Neural cell (in vitro differentiated cells): ENCODE measurements at regions not wholly inside any gene's neighbourhood (a gene's known extent, or its start where the extent isn't known, plus 50 kb on each side); places are given as distances from the start of the nearest gene placed in this dataset.

ENCODE experiments used
- H2AFZ ChIP-seq: fragments of 200-600, 300-800 bp; sonication (generic), shearing (Covaris generic); 2 replicates; pipeline ENCODE4 v1.6.0; 2014; ENCODE audit warnings: low read depth, mild to moderate bottlenecking, antibody characterized with exemption, low read length, moderate library complexity
- H3F3A ChIP-seq: fragments of 200-600 bp; shearing (Covaris generic); 2 replicates; pipeline ENCODE4 v1.6.1; 2016; ENCODE audit warnings: mild to moderate bottlenecking, moderate library complexity, mixed read lengths, antibody characterized with exemption, low read length; ENCODE audit not compliant: insufficient read depth, poor library complexity, severe bottlenecking
- H3K27ac ChIP-seq: fragments of 200-600, 300-800 bp; sonication (generic), shearing (Covaris generic); 2 replicates; pipeline ENCODE4 v1.5.1; 2014; ENCODE audit warnings: mild to moderate bottlenecking, low read length, moderate library complexity
- H3K27me3 ChIP-seq: fragments of 300-800, 200-600 bp; sonication (generic), shearing (Covaris generic); 2 replicates; pipeline ENCODE4 v1.6.0; 2014; ENCODE audit warnings: mild to moderate bottlenecking, low read depth, low read length, moderate library complexity; ENCODE audit not compliant: insufficient read depth
- H3K36me3 ChIP-seq: fragments of 300-800, 200-600 bp; sonication (generic), shearing (Covaris generic); 2 replicates; pipeline ENCODE4 v1.5.1; 2014; ENCODE audit warnings: mild to moderate bottlenecking, antibody characterized with exemption, low read length, moderate library complexity; ENCODE audit not compliant: insufficient read depth
- H3K4me2 ChIP-seq: fragments of 300-800, 200-600 bp; sonication (generic), shearing (Covaris generic); 2 replicates; pipeline ENCODE4 v1.6.0; 2014; ENCODE audit warnings: mild to moderate bottlenecking, low read length
- H3K4me3 ChIP-seq: fragments of 300-800, 200-600 bp; sonication (generic), shearing (Covaris generic); 2 replicates; pipeline ENCODE4 v1.5.1; 2014; ENCODE audit warnings: mild to moderate bottlenecking, low read length, moderate library complexity
- H3K79me2 ChIP-seq: fragments of 200-600 bp; shearing (Covaris generic); replicated peaks from 2 replicates; pipeline ENCODE4 v1.6.0; 2014; ENCODE audit warnings: mild to moderate bottlenecking, low read length, moderate library complexity; ENCODE audit not compliant: insufficient read depth
- H3K9ac ChIP-seq: fragments of 300-800, 200-600 bp; sonication (generic), shearing (Covaris generic); 2 replicates; pipeline ENCODE4 v1.6.1; 2016; ENCODE audit warnings: mild to moderate bottlenecking, low read length, mixed read lengths
- H3K9me2 ChIP-seq: fragments of 200-600 bp; shearing (Covaris generic); 2 replicates; pipeline ENCODE4 v1.6.1; 2016; ENCODE audit warnings: mild to moderate bottlenecking, low read length, mixed read lengths; ENCODE audit not compliant: insufficient read depth
- H3K9me3 ChIP-seq: fragments of 200-600, 300-800 bp; sonication (generic), shearing (Covaris generic); 2 replicates; pipeline ENCODE4 v1.6.1; 2016; ENCODE audit warnings: mild to moderate bottlenecking, mixed run types, low read length, moderate library complexity, mixed read lengths
- H4K20me1 ChIP-seq: fragments of 200-600 bp; shearing (Covaris generic); 2 replicates; pipeline ENCODE4 v1.6.1; 2016; ENCODE audit warnings: mild to moderate bottlenecking, mixed run types; ENCODE audit not compliant: insufficient read depth
- EP300 ChIP-seq: fragments of 450-650 bp; conservative IDR thresholded peaks from 2 replicates; pipeline ENCODE4 v1.6.1; 2014; ENCODE audit warnings: antibody characterized with exemption, mild to moderate bottlenecking, moderate library complexity; ENCODE audit not compliant: poor library complexity, severe bottlenecking
- EZH2 ChIP-seq: fragments of 200-600, 300-800 bp; shearing (Covaris generic), sonication (generic); IDR thresholded peaks from 2 replicates; pipeline ENCODE4 v1.6.1; 2014; ENCODE audit warnings: antibody characterized with exemption, low read length, borderline replicate concordance, mild to moderate bottlenecking; ENCODE audit not compliant: insufficient read depth, poor library complexity, severe bottlenecking
- MXI1 ChIP-seq: fragments of 450-650 bp; conservative IDR thresholded peaks from 2 replicates; pipeline ENCODE4 v1.6.1; 2014; ENCODE audit warnings: antibody characterized with exemption, mild to moderate bottlenecking; ENCODE audit not compliant: poor library complexity, severe bottlenecking
- POLR2AphosphoS5 ChIP-seq: IDR thresholded peaks from 2 replicates; pipeline ENCODE4 v1.6.1; 2012
- RAD21 ChIP-seq: fragments of 450-650 bp; conservative IDR thresholded peaks from 2 replicates; pipeline ENCODE4 v1.6.1; 2014; ENCODE audit warnings: antibody characterized with exemption, mild to moderate bottlenecking, moderate library complexity
- SMC3 ChIP-seq: fragments of 450-650 bp; conservative IDR thresholded peaks from 2 replicates; pipeline ENCODE4 v1.6.1; 2014; ENCODE audit warnings: antibody characterized with exemption, mild to moderate bottlenecking, moderate library complexity; ENCODE audit not compliant: poor library complexity
- TAF1 ChIP-seq: IDR thresholded peaks from 2 replicates; pipeline ENCODE4 v1.6.1; 2012; ENCODE audit warnings: low read depth
- TF ChIP-seq, protein P1 (sequence below): IDR thresholded peaks from 2 replicates; pipeline ENCODE4 v1.6.1; 2012; ENCODE audit warnings: borderline replicate concordance
- TF ChIP-seq, protein P2 (sequence below): fragments of 450-650 bp; IDR thresholded peaks from 2 replicates; pipeline ENCODE4 v1.5.1; 2014; ENCODE audit warnings: antibody characterized with exemption, mild to moderate bottlenecking, moderate library complexity; ENCODE audit not compliant: poor library complexity, severe bottlenecking

DNA sequence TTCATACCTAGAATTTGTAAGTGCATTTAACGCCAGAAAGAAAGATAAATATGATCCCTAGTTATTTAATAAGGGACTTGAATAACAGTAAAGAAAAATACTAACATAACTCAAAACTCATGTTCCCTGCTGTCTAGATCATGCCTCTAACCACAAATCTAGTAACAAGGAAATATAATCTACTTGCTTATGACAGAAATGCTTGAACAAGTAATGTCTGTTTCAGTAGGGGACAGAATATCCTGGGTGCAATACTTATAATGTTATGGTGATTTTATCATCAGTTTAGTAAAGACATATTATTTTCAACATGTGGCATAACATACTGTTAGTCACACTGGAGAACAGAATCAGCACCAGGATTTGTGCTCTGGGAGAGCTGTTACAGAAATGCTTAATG, 861.9 kb upstream of the SLITRK1 start:
- no peak overlapping the region for H3K27ac ChIP-seq
- no peak overlapping the region for H3K9ac ChIP-seq
- no peak for TF ChIP-seq MXI1
- TF ChIP-seq SMC3: no peak
- TF ChIP-seq EZH2: no peak
- no peak for TF ChIP-seq EP300
- no peak for TF ChIP-seq POLR2AphosphoS5
- TF ChIP-seq, protein P1, sequence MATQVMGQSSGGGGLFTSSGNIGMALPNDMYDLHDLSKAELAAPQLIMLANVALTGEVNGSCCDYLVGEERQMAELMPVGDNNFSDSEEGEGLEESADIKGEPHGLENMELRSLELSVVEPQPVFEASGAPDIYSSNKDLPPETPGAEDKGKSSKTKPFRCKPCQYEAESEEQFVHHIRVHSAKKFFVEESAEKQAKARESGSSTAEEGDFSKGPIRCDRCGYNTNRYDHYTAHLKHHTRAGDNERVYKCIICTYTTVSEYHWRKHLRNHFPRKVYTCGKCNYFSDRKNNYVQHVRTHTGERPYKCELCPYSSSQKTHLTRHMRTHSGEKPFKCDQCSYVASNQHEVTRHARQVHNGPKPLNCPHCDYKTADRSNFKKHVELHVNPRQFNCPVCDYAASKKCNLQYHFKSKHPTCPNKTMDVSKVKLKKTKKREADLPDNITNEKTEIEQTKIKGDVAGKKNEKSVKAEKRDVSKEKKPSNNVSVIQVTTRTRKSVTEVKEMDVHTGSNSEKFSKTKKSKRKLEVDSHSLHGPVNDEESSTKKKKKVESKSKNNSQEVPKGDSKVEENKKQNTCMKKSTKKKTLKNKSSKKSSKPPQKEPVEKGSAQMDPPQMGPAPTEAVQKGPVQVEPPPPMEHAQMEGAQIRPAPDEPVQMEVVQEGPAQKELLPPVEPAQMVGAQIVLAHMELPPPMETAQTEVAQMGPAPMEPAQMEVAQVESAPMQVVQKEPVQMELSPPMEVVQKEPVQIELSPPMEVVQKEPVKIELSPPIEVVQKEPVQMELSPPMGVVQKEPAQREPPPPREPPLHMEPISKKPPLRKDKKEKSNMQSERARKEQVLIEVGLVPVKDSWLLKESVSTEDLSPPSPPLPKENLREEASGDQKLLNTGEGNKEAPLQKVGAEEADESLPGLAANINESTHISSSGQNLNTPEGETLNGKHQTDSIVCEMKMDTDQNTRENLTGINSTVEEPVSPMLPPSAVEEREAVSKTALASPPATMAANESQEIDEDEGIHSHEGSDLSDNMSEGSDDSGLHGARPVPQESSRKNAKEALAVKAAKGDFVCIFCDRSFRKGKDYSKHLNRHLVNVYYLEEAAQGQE: no peak
- TF ChIP-seq, protein P2, sequence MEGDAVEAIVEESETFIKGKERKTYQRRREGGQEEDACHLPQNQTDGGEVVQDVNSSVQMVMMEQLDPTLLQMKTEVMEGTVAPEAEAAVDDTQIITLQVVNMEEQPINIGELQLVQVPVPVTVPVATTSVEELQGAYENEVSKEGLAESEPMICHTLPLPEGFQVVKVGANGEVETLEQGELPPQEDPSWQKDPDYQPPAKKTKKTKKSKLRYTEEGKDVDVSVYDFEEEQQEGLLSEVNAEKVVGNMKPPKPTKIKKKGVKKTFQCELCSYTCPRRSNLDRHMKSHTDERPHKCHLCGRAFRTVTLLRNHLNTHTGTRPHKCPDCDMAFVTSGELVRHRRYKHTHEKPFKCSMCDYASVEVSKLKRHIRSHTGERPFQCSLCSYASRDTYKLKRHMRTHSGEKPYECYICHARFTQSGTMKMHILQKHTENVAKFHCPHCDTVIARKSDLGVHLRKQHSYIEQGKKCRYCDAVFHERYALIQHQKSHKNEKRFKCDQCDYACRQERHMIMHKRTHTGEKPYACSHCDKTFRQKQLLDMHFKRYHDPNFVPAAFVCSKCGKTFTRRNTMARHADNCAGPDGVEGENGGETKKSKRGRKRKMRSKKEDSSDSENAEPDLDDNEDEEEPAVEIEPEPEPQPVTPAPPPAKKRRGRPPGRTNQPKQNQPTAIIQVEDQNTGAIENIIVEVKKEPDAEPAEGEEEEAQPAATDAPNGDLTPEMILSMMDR: no peak
- TF ChIP-seq RAD21: no peak
- no peak for TF ChIP-seq TAF1
- H3K27me3 ChIP-seq: no peaks in the 10 kb centered on the region
- H3K4me2 ChIP-seq: no peak overlapping the region
- no peaks in the 10 kb centered on the region for H3K9me3 ChIP-seq
- H3K36me3 ChIP-seq: no peaks in the 10 kb centered on the region
- H2AFZ ChIP-seq: no peak overlapping the region
- no peaks in the 10 kb centered on the region for H3K79me2 ChIP-seq
- H4K20me1 ChIP-seq: no peaks in the 10 kb centered on the region
- no peaks in the 10 kb centered on the region for H3F3A ChIP-seq
- H3K9me2 ChIP-seq: no peaks in the 10 kb centered on the region
- H3K4me3 ChIP-seq: no peak overlapping the region

DNA sequence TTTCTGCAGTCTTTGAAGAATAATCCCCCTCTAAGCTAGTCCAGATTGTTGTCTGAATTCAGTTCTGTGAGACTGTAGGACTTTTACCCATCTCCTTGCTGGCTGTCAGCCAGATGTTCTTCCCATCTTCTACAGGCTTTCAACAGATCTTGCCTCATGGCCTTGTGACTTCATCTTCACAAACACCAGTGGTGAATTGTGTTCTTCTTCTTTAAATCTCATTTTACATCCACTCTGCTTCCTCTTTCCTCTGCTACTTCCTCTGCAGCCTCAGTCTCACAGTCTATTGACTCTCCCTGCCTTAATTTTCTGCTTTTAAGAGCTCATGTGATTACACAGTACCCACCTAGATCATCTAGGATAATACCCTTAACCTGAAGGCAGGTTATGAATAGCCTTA, 859.0 kb upstream of the SLITRK1 start:
- no peak overlapping the region for H2AFZ ChIP-seq

More for the DNA sequence above, 859.0 kb upstream of the SLITRK1 start:
- Histone ChIP-seq H4K20me1 (no peaks in the 10 kb centered on the region), H3K9me3 (no peaks in the 10 kb centered on the region), H3K4me2 (no peak overlapping the region), H3K9ac (no peak overlapping the region), H3K9me2 (no peaks in the 10 kb centered on the region), H3F3A (no peaks in the 10 kb centered on the region), H3K79me2 (no peaks in the 10 kb centered on the region), H3K27ac (no peak overlapping the region), H3K36me3 (no peaks in the 10 kb centered on the region), H3K4me3 (no peak overlapping the region), H3K27me3 (no peaks in the 10 kb centered on the region)
- no peak for TF ChIP-seq TAF1
- TF ChIP-seq MXI1: no peak
- TF ChIP-seq, protein P2: no peak
- TF ChIP-seq RAD21: no peak
- TF ChIP-seq, protein P1: no peak
- TF ChIP-seq EZH2: no peak
- no peak for TF ChIP-seq EP300
- no peak for TF ChIP-seq POLR2AphosphoS5
- TF ChIP-seq SMC3: no peak
